ENCODE measurements at regions not wholly inside any gene's neighbourhood (a gene's known extent, or its start where the extent isn't known, plus 50 kb on each side); places are given as distances from the start of the nearest gene placed in this dataset.

DNA sequence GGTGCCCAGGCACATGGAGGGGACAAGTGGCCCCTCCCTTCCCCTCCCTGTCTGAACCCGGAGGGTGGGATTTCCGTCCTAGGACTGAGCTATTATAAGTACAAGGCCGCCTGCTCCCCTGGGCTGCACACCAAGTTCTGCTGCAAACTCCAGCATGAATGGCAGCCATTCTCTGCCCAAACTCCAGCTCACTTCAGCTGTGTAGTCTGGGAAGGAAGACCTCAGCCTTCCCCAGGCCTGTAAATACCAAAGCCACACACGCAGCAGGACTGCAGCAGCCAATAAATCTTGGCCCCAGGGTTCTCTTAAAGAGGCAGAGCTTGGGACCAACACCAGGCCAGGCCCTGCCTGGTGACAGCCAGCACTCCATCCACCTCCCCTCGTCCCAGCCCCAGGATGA lies 291.3 kb upstream of the ZMIZ1 start:
- H3K36me3 Mint-ChIP-seq (ENCODE audit: low read depth) = no peaks in the 10 kb centered on the region
- H3K27me3 Mint-ChIP-seq (ENCODE audit: low read depth) = no peaks in the 10 kb centered on the region
- no peaks in the 10 kb centered on the region for H3K9me3 Mint-ChIP-seq
- no peaks in the 10 kb centered on the region for H3K4me1 Mint-ChIP-seq (ENCODE audit: low read depth)
- H3K27ac Mint-ChIP-seq = no peak overlapping the region
- H3K4me3 Mint-ChIP-seq = no peak overlapping the region
- no peak for DNase-seq (ENCODE audit: low spot score)

DNA sequence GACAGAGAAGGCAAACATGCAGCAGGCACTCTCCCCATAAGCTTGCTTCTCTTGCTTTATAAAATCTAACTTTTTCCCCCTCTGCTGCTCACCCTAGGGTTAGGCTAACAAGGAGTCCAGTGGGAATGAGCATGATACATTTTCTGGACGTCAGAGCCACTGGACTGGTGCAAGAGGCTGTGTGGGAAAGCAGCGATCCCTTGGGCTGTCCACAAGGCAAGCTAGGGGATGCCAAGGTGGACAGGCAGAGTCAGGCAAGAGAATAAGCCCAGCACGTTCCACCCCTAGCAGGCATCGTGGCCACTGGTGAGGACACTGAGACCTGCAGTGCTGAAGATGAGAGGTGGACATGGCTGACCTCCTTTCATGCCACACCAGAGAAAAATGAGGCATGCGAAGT lies 290.9 kb upstream of the ZMIZ1 start:
- Mint-ChIP-seq H3K27me3 (ENCODE audit: low read depth) (no peaks in the 10 kb centered on the region), H3K4me1 (ENCODE audit: low read depth) (no peaks in the 10 kb centered on the region)
- DNase-seq (ENCODE audit: low spot score) = no peak

DNA sequence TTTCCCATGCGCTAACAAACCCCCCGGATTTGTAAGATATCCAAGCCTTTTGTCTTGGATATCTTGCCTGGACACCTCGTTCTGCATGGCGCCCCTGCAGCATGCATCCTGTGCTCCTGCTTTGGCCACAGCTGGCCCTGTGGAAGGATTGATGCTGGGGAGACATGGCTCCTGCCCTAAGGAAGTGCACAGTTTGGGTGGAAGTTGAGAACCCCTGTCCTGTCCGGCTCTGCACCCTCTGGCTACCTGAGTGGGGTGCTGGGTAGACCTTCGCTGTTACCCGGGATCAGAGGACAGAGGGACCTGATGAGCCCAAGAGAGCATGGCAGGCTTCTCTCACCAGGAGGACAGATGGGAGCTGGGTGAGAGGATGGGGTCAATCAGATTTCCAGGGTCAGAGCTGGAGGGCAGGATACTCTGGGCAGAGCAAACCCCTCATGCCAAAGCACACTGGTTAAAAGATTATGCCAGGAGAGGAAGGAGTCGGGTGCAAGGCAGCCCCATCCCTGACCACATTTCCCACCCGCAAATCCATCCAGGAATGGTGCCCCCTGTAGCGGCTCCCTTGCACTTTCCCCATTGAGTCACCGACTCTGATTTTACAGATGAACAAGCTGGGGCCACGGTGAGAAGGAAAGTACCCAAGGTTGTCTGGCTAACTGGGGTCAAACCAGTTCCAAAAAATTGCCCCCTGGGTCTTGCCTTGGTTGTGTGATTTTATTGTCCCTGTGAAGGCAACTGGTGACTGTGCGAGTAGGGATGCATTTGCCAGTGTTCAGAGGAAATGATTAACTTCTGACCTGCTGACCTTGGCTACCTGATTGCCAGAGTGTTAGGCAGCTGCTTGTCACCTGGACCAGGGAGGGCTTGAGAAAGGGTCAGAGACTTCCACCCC lies 290.1 kb upstream of the ZMIZ1 start:
- H3K27me3 Mint-ChIP-seq (ENCODE audit: low read depth) = peaks cover 3% of the 10 kb centered on the region

More for the DNA sequence above, 290.9 kb upstream of the ZMIZ1 start:
- no peak overlapping the region for H3K27ac Mint-ChIP-seq
- H3K36me3 Mint-ChIP-seq (ENCODE audit: low read depth) = no peaks in the 10 kb centered on the region
- no peaks in the 10 kb centered on the region for H3K9me3 Mint-ChIP-seq
- no peak overlapping the region for H3K4me3 Mint-ChIP-seq

DNA sequence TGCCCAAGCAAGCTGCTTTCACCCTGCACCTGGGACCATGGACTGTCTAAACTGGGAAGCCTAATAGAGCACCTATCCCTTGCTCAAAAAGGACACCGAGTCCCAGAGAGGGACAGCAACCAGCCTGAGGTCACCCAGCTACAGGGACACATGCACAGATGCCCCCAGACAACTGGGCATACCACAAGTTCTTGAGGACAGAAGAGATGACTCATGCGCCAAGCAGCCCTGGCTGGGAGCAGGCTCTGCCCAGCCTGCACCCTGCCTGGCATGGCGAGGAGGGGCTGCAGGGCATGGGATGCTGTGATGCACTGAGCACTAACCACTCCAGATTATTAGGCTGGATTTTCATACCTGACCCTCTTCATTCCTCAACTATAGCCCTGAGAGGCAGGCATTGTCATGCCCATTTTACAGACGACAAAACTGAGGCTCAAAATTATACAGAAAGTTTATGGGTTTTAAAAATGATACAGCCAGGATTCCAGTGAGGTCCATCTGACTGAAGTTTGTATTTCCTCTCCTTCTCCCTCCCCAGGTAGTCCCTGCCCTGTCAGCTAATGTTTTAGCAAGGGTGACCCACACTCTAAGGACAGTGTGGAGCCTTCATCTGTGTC lies 289.3 kb upstream of the ZMIZ1 start:
- DNase-seq (ENCODE audit: low spot score) = no peak
- H3K27me3 Mint-ChIP-seq (ENCODE audit: low read depth) = peaks cover 7% of the 10 kb centered on the region
- H3K4me3 Mint-ChIP-seq = no peak overlapping the region

More for the DNA sequence above, 290.1 kb upstream of the ZMIZ1 start:
- Mint-ChIP-seq H3K36me3 (ENCODE audit: low read depth) (no peaks in the 10 kb centered on the region), H3K4me1 (ENCODE audit: low read depth) (no peaks in the 10 kb centered on the region), H3K27ac (no peak overlapping the region), H3K4me3 (no peak overlapping the region), H3K9me3 (no peaks in the 10 kb centered on the region)
- DNase-seq (ENCODE audit: low spot score) = no peak

DNA sequence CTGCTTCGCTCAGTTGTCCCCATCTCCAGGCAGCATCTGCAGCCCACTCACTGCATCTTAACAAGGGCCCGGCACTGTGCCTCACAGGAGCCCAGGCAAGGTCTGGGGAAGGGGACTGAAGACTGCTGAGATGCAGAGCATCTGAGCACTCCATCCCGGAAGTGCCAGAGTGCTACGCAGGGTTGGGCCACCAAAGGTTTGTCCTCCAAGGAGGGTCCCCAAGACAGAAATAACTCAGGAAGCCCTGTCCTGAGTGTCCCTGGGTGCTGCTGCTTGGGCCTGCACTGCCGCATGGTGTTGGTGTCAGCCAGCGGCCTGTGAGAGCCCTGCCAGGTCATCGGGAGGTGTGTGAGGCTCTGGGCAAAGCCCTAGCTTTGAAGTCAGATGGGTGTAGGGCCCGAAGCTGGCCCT lies 288.2 kb upstream of the ZMIZ1 start:
- no peaks in the 10 kb centered on the region for H3K4me1 Mint-ChIP-seq (ENCODE audit: low read depth)
- peaks cover 9% of the 10 kb centered on the region for H3K27me3 Mint-ChIP-seq (ENCODE audit: low read depth)
- H3K4me3 Mint-ChIP-seq = no peak overlapping the region
- no peaks in the 10 kb centered on the region for H3K36me3 Mint-ChIP-seq (ENCODE audit: low read depth)
- no peaks in the 10 kb centered on the region for H3K9me3 Mint-ChIP-seq
- no peak overlapping the region for H3K27ac Mint-ChIP-seq
- DNase-seq (ENCODE audit: low spot score) = no peak

More for the DNA sequence above, 289.3 kb upstream of the ZMIZ1 start:
- Mint-ChIP-seq H3K9me3 (no peaks in the 10 kb centered on the region), H3K27ac (no peak overlapping the region), H3K36me3 (ENCODE audit: low read depth) (no peaks in the 10 kb centered on the region), H3K4me1 (ENCODE audit: low read depth) (no peaks in the 10 kb centered on the region)

DNA sequence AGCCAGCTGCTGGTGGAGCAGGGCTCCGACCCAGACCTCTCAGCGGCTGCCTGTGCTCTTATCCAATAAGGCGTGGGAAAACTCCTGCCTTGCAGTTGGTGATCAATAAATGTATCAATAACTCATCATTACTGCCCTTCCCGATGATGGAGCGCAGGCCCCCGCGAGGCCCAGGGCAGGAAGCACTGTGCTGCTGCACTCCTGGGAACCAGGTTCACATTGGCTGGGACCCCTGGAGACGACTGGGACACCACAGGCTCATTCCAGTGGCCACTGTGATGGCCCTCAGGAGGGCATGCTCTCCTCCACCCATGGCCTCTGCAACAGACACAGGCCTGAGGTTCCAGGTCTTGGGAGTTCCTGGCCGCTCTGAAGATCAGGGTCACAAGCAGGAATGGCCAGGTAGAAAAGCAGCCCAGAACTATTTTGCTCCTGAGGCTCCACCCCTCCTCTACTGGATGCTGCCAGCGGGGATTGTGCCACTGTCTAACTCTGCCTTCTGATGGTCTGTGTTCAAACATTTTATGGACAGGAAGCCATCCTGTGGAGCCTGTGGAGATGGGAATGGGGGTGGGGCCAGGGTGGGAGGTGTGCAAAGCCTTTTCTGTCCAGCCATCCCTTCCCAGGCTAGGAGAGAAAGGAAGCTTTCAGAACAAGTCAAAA lies 287.4 kb upstream of the ZMIZ1 start:
- no peak for DNase-seq (ENCODE audit: low spot score)
- H3K36me3 Mint-ChIP-seq (ENCODE audit: low read depth) = no peaks in the 10 kb centered on the region
- no peak overlapping the region for H3K27ac Mint-ChIP-seq
- no peaks in the 10 kb centered on the region for H3K9me3 Mint-ChIP-seq
- no peaks in the 10 kb centered on the region for H3K4me1 Mint-ChIP-seq (ENCODE audit: low read depth)
- H3K4me3 Mint-ChIP-seq = no peak overlapping the region
- H3K27me3 Mint-ChIP-seq (ENCODE audit: low read depth) = peaks cover 9% of the 10 kb centered on the region

DNA sequence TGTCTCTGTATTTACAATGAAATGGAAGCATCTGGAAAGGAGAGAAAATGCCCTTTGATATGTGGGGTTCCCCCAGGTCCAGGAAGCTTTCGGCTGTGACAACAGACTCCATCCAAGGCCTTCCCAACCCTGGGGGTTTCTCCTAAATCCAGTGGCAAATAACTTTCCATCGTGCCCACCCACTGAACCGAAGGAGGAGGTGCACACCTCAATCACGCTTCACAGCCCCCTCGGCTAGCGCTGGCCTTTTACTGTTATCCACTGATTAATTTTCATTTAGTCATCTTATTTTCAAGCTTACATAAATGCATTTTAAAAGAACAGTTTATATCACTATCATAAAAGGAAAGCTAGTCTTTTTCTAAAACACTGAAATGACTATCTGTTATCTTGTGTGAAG lies 286.8 kb upstream of the ZMIZ1 start:
- Mint-ChIP-seq H3K4me1 (ENCODE audit: low read depth) (no peaks in the 10 kb centered on the region), H3K27ac (no peak overlapping the region), H3K9me3 (no peaks in the 10 kb centered on the region)

DNA sequence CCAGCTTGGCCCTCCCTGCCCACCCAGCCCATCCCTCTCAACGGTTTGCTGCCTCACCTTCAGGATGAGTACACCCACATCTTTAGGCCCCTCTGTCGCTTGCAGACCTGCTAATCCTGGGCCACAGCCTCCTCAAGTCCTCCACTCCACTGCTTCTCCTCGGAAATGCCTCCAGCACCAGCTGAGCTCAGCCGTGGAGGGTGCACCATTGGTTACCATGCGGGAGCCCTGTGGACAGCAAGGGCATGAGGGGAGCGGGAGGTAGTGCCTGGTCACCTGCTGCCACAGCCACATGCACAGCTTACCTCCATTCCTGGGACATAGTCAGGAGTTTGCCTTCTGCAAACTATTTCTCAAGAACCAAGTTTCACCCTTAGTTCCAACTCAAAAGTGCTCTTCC lies 286.3 kb upstream of the ZMIZ1 start:
- Mint-ChIP-seq H3K36me3 (ENCODE audit: low read depth) (no peaks in the 10 kb centered on the region), H3K4me3 (no peak overlapping the region), H3K27ac (no peak overlapping the region), H3K27me3 (ENCODE audit: low read depth) (peaks cover 11% of the 10 kb centered on the region), H3K4me1 (ENCODE audit: low read depth) (no peaks in the 10 kb centered on the region), H3K9me3 (no peaks in the 10 kb centered on the region)
- no peak for DNase-seq (ENCODE audit: low spot score)

More for the DNA sequence above, 286.8 kb upstream of the ZMIZ1 start:
- Mint-ChIP-seq H3K27me3 (ENCODE audit: low read depth) (peaks cover 9% of the 10 kb centered on the region), H3K36me3 (ENCODE audit: low read depth) (no peaks in the 10 kb centered on the region), H3K4me3 (no peak overlapping the region)
- DNase-seq (ENCODE audit: low spot score) = no peak

DNA sequence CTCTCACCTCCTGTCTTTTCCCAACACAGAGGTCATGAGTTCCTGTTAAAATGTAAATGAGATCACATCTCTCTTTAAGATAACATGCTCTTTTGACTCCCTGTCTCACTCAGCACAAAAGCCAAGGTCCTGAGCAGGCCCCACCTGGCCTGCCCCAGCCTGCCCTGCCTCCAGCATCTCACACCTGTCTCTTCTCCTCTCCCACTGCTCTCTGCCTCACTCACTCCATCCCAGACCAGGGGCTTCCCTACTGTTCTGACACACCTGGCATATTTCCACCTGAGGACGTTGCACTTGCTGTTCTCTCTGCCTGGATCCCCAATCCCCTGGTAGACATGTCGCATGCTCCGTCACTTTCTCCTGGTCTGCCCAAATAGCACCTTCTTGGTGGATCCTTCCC lies 285.0 kb upstream of the ZMIZ1 start:
- DNase-seq (ENCODE audit: low spot score) = no peak
- Mint-ChIP-seq H3K4me3 (no peak overlapping the region), H3K36me3 (ENCODE audit: low read depth) (no peaks in the 10 kb centered on the region), H3K9me3 (no peaks in the 10 kb centered on the region), H3K4me1 (ENCODE audit: low read depth) (no peaks in the 10 kb centered on the region), H3K27me3 (ENCODE audit: low read depth) (peaks cover 11% of the 10 kb centered on the region), H3K27ac (peak overlapping the region; percentile 22)

DNA sequence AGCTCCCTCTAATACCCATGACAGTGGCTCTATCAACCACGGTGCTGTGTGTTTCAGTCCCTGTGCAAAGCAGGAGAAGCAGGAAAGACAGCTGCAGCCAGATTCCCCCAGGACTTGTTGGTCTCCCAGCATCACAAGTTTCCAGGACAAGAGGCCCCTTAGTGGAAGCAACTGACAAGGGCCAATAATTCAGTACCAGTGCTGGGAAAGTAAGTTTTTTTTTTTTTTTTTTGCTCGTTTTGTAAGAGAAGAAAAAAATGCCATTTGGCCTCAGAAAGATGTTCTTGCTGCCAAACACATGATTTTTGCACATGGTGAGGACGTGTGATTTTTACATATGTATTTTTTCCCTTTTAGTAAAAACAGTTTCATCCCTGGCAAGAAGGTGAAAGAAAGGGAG lies 284.2 kb upstream of the ZMIZ1 start:
- no peaks in the 10 kb centered on the region for H3K9me3 Mint-ChIP-seq
- no peaks in the 10 kb centered on the region for H3K36me3 Mint-ChIP-seq (ENCODE audit: low read depth)
- no peak overlapping the region for H3K4me3 Mint-ChIP-seq

DNA sequence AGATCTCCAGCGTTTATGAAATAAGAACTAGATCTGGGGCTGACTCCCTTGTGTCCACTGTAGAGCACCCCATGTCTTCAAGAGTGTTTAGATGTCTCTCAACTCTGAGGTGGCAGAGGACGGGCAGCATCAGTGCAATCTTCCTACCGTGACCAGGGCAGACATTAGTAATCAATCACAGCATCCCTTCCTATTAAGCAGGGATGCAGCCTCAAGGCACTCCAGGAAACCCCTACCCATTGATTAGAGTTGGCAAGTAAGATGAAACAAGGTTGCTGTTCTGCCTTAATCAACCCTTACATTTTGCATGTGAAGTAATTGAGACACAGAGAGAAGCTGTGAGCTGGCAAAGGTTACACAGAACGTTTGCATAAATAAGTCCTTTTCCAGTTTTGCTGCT lies 283.7 kb upstream of the ZMIZ1 start:
- Mint-ChIP-seq H3K4me1 (ENCODE audit: low read depth) (no peaks in the 10 kb centered on the region), H3K27me3 (ENCODE audit: low read depth) (peaks cover 15% of the 10 kb centered on the region), H3K9me3 (no peaks in the 10 kb centered on the region), H3K27ac (no peak overlapping the region), H3K4me3 (no peak overlapping the region), H3K36me3 (ENCODE audit: low read depth) (no peaks in the 10 kb centered on the region)
- no peak for DNase-seq (ENCODE audit: low spot score)

More for the DNA sequence above, 284.2 kb upstream of the ZMIZ1 start:
- Mint-ChIP-seq H3K27me3 (ENCODE audit: low read depth) (peaks cover 15% of the 10 kb centered on the region), H3K27ac (no peak overlapping the region), H3K4me1 (ENCODE audit: low read depth) (no peaks in the 10 kb centered on the region)
- no peak for DNase-seq (ENCODE audit: low spot score)

DNA sequence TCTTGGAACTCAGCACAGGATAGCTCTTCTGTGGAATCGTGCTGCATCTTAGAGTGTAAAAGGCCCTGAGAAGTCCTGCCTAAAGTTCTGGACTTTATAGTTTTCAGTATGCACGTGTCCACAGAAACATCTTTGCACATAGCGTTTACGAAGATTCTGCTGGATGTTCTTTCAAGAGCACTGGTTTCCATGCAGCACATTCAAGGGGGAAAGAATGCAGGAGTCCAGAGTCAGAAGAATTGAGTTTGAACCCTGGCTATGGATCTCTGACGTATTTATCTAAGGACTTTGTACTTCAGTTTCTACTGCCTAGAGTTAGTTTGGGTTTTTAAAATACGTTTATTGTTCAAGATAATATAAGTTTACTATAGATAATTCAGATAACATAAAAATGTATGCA lies 282.8 kb upstream of the ZMIZ1 start:
- Mint-ChIP-seq H3K36me3 (ENCODE audit: low read depth) (no peaks in the 10 kb centered on the region), H3K4me3 (no peak overlapping the region), H3K9me3 (no peaks in the 10 kb centered on the region), H3K27ac (no peak overlapping the region), H3K4me1 (ENCODE audit: low read depth) (no peaks in the 10 kb centered on the region), H3K27me3 (ENCODE audit: low read depth) (peaks cover 15% of the 10 kb centered on the region)
- DNase-seq (ENCODE audit: low spot score) = no peak

DNA sequence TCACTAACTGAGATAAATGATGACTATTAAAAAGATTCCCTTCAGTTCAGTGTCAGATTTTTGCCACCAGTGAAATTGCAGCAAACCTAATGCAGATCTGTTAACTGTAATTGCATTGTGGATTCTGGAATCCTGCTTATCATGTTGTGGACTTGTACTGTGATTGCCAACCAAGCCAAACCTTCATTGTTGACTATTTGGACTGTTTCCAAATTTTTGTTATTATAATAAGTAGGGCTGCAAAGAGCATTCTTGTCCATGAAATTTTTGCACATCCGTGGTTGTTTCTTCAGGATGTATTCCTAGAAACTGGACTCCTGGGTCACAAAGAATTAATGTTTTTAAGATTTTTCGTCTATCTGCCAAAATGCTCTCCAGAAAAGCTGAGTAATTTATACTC lies 281.6 kb upstream of the ZMIZ1 start:
- Mint-ChIP-seq H3K9me3 (no peaks in the 10 kb centered on the region), H3K4me1 (ENCODE audit: low read depth) (no peaks in the 10 kb centered on the region), H3K27ac (no peak overlapping the region), H3K4me3 (no peak overlapping the region), H3K27me3 (ENCODE audit: low read depth) (peaks cover 15% of the 10 kb centered on the region), H3K36me3 (ENCODE audit: low read depth) (no peaks in the 10 kb centered on the region)
- no peak for DNase-seq (ENCODE audit: low spot score)

DNA sequence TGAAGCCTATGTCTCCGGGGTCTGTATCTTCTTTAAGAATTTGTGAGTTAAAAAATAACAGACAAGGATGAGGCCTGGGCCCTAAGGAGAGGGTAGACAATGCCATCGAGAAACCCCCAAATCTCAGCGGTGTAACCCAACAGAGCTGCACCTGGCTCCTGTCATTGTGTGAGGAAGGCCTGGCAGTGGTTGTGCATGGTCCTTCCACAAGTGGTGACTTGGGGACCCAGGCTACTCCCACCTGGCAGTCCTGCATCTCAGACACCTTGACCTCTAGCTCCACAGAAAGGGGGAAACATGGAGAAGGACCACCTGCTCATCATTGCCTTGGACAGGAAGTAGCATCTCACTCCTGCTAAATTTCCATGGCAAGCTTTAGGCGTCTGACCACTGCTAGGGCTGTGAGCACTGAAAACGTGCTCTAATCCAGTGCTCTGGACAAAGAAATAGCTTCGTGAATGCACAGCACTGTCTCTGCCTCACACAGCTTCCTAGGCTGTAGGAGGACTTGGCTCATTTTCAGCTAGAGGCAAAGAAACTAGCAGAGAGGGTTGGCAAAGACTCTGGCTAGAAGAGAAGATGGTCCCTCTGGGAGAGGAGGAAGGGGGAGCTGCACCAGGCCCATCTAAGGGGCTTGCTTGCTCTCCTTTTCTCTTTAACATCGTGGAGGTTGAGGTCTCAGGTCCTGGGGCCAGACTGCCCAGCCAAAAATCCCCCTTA lies 273.9 kb upstream of the ZMIZ1 start:
- H3K4me3 Mint-ChIP-seq = no peak overlapping the region
- H3K9me3 Mint-ChIP-seq = no peaks in the 10 kb centered on the region
- H3K27ac Mint-ChIP-seq = no peak overlapping the region
- no peaks in the 10 kb centered on the region for H3K36me3 Mint-ChIP-seq (ENCODE audit: low read depth)
- DNase-seq (ENCODE audit: low spot score) = no peak
- H3K27me3 Mint-ChIP-seq (ENCODE audit: low read depth) = peaks cover 6% of the 10 kb centered on the region
- H3K4me1 Mint-ChIP-seq (ENCODE audit: low read depth) = no peaks in the 10 kb centered on the region

Data from T-helper 2 cell treated with Interferon-gamma antibody and Interleukin-4, amounts not matched to agents 5 μg/mL and 100 μg/mL, for 36 hours (primary cell).